Myocyte (in vitro differentiated cells): ENCODE measurements at regions not wholly inside any gene's neighbourhood (a gene's known extent, or its start where the extent isn't known, plus 50 kb on each side); places are given as distances from the start of the nearest gene placed in this dataset.
"Not testable (repeated sequence)": the region's sequence is repeated elsewhere in the genome, so short reads cannot be mapped to it uniquely, and the experiment has no call there.

Source experiments
- DNase-seq: peaks from one replicate; pipeline ENCODE4 v3.0.0-alpha.2; 2012; ENCODE audit warnings: low read depth

- DNase-seq: no peak
Observed at GRCh38 chr22:47540011-47540410, 777.6 kb downstream of the TBC1D22A start.

- DNase-seq: no peak
Observed at GRCh38 chr22:47539374-47539773, 776.9 kb downstream of the TBC1D22A start.

- no peak for DNase-seq
Observed at GRCh38 chr22:47535681-47536080, 773.2 kb downstream of the TBC1D22A start.

GRCh38 chr22:47534804-47535410 lies 772.5 kb downstream of the TBC1D22A start:
- DNase-seq: no peak

GRCh38 chr22:47533961-47534803 lies 771.7 kb downstream of the TBC1D22A start:
- DNase-seq: peak; percentile 77

GRCh38 chr22:47517062-47517461 lies 754.6 kb downstream of the TBC1D22A start:
- no peak for DNase-seq

GRCh38 chr22:47515384-47516125 lies 753.1 kb downstream of the TBC1D22A start:
- peak; percentile 6 for DNase-seq

GRCh38 chr22:47512617-47513016 lies 750.2 kb downstream of the TBC1D22A start:
- no peak for DNase-seq

- no peak for DNase-seq
Observed at GRCh38 chr22:47504962-47505361, 742.5 kb downstream of the TBC1D22A start.

- no peak for DNase-seq
Observed at GRCh38 chr22:47498969-47499495, 736.6 kb downstream of the TBC1D22A start.

GRCh38 chr22:47497666-47498065 lies 735.2 kb downstream of the TBC1D22A start:
- no peak for DNase-seq

- no peak for DNase-seq
Observed at GRCh38 chr22:47495110-47495509, 732.7 kb downstream of the TBC1D22A start.

GRCh38 chr22:47488131-47488530 lies 725.7 kb downstream of the TBC1D22A start:
- DNase-seq: not testable (repeated sequence)

- no peak for DNase-seq
Observed at GRCh38 chr22:47486569-47487312, 724.3 kb downstream of the TBC1D22A start.

- DNase-seq: no peak
Observed at GRCh38 chr22:47484960-47485569, 722.6 kb downstream of the TBC1D22A start.

GRCh38 chr22:47476231-47476630 lies 713.8 kb downstream of the TBC1D22A start:
- DNase-seq: peak; percentile 22

- DNase-seq: no peak
Observed at GRCh38 chr22:47474895-47475294, 712.4 kb downstream of the TBC1D22A start.

- DNase-seq: peak; percentile 23
Observed at GRCh38 chr22:47474464-47474863, 712.0 kb downstream of the TBC1D22A start.

- DNase-seq: no peak
Observed at GRCh38 chr22:47472636-47473035, 710.2 kb downstream of the TBC1D22A start.

- DNase-seq: no peak
Observed at GRCh38 chr22:47471406-47471805, 709.0 kb downstream of the TBC1D22A start.

GRCh38 chr22:47465809-47466208 lies 703.4 kb downstream of the TBC1D22A start:
- no peak for DNase-seq
